ENCODE measurements at regions not wholly inside any gene's neighbourhood (a gene's known extent, or its start where the extent isn't known, plus 50 kb on each side); places are given as distances from the start of the nearest gene placed in this dataset.

GRCh38 chr18:22265838-22266237 lies 96.4 kb downstream of the GATA6 start:
- TF ChIP-seq POLR2A (IDR thresholded peaks at IDR 0.05) (no peak), CTCF (IDR thresholded peaks at IDR 0.05) (no peak)

All from esophagus squamous epithelium (tissue), 4 donors.